HL-60 (cell line): ENCODE measurements at regions not wholly inside any gene's neighbourhood (a gene's known extent, or its start where the extent isn't known, plus 50 kb on each side); places are given as distances from the start of the nearest gene placed in this dataset.

Experiments
- DNase-seq, 2 experiments: peaks; one replicate each; pipeline ENCODE4 v3.0.0-alpha.2; 2010 to 2020; ENCODE audit warnings: low read depth in 1 of 2, low spot score in 1 of 2
- H3K27ac ChIP-seq: fragments of 250-450 bp; sonication (Bioruptor Pico); replicated peaks from 2 replicates; pipeline ENCODE4 v1.5.1; 2020; ENCODE audit warnings: mild to moderate bottlenecking, moderate library complexity
- H3K27me3 ChIP-seq: fragments of 250-450 bp; sonication (Bioruptor Pico); 2 replicates; pipeline ENCODE4 v1.5.1; 2021; ENCODE audit warnings: mild to moderate bottlenecking, moderate library complexity; ENCODE audit not compliant: insufficient read depth, poor library complexity, severe bottlenecking
- H3K4me3 ChIP-seq: replicated peaks from 2 replicates; pipeline ENCODE4 v1.5.1; 2011; ENCODE audit warnings: mild to moderate bottlenecking, control low read depth, low read length; ENCODE audit not compliant: insufficient read depth
- CTCF ChIP-seq: IDR thresholded peaks from one replicate; pipeline ENCODE4 v1.5.1; 2011; ENCODE audit warnings: low read length, control low read depth, inconsistent platforms; ENCODE audit not compliant: insufficient read depth
- GABPA ChIP-seq: IDR thresholded peaks from 2 replicates; pipeline ENCODE4 v1.6.1; 2012; ENCODE audit warnings: low read depth
- POLR2AphosphoS5 ChIP-seq: IDR thresholded peaks from 2 replicates; pipeline ENCODE4 v1.6.1; 2012; ENCODE audit warnings: low read depth
- REST ChIP-seq: IDR thresholded peaks from 2 replicates; pipeline ENCODE4 v1.6.1; 2012; ENCODE audit warnings: low read depth; ENCODE audit not compliant: insufficient replicate concordance
- SPI1 ChIP-seq: IDR thresholded peaks from 2 replicates; pipeline ENCODE4 v1.6.1; 2012; ENCODE audit warnings: low read depth, mild to moderate bottlenecking, borderline replicate concordance

GRCh38 chr3:137925080-137925479 lies 84.9 kb upstream of the CLDN18 start:
- DNase-seq: no peak
- H3K27ac ChIP-seq: no peak overlapping the region
- H3K27me3 ChIP-seq: no peaks in the 10 kb centered on the region
- H3K4me3 ChIP-seq: no peak overlapping the region
- TF ChIP-seq POLR2AphosphoS5: no peak
- no peak for TF ChIP-seq CTCF
- TF ChIP-seq SPI1: no peak
- TF ChIP-seq GABPA: no peak
- no peak for TF ChIP-seq REST

- no peak overlapping the region for H3K4me3 ChIP-seq
- DNase-seq: no peak
- no peak overlapping the region for H3K27ac ChIP-seq
- no peaks in the 10 kb centered on the region for H3K27me3 ChIP-seq
- TF ChIP-seq SPI1 (no peak), GABPA (no peak), REST (no peak), CTCF (no peak), POLR2AphosphoS5 (no peak)
Measured at GRCh38 chr3:137926991-137927390, 83.0 kb upstream of the CLDN18 start.

- TF ChIP-seq GABPA: no peak
- TF ChIP-seq SPI1: no peak
- TF ChIP-seq POLR2AphosphoS5: no peak
- no peak for TF ChIP-seq CTCF
- no peak for TF ChIP-seq REST
- no peaks in the 10 kb centered on the region for H3K27me3 ChIP-seq
- no peak overlapping the region for H3K27ac ChIP-seq
- DNase-seq: no peak
- H3K4me3 ChIP-seq: no peak overlapping the region
Measured at GRCh38 chr3:137930976-137931375, 79.0 kb upstream of the CLDN18 start.
